ENCODE measurements at regions not wholly inside any gene's neighbourhood (a gene's known extent, or its start where the extent isn't known, plus 50 kb on each side); places are given as distances from the start of the nearest gene placed in this dataset.

DNA sequence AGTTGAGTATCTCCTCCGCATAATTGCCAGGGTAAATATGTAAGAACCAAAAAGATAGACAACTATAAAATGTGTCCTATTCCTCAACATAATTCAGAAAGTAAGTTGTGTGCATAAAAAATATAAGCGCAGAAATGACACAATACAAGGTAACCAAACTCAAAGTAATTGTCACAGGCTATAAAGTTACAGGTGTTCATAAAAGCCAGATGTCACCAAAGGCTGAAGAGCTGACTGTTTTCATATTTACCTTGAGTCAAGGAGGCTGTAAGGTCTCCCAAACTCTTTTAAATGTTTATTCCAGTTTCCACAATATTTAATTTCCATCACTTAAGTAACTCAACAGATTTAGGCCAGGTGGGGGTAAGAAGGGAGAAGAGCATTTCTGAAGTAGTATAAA, 192.2 kb upstream of the MARCKS start:
- TF ChIP-seq, protein P1, sequence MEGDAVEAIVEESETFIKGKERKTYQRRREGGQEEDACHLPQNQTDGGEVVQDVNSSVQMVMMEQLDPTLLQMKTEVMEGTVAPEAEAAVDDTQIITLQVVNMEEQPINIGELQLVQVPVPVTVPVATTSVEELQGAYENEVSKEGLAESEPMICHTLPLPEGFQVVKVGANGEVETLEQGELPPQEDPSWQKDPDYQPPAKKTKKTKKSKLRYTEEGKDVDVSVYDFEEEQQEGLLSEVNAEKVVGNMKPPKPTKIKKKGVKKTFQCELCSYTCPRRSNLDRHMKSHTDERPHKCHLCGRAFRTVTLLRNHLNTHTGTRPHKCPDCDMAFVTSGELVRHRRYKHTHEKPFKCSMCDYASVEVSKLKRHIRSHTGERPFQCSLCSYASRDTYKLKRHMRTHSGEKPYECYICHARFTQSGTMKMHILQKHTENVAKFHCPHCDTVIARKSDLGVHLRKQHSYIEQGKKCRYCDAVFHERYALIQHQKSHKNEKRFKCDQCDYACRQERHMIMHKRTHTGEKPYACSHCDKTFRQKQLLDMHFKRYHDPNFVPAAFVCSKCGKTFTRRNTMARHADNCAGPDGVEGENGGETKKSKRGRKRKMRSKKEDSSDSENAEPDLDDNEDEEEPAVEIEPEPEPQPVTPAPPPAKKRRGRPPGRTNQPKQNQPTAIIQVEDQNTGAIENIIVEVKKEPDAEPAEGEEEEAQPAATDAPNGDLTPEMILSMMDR (IDR thresholded peaks at IDR 0.05; ENCODE audit: low read depth, low read length), result no peak
- TF ChIP-seq POLR2A (IDR thresholded peaks at IDR 0.05; ENCODE audit: extremely low read depth, insufficient read length), result no peak

All from NB4 (cell line).